Activated CD8-positive, alpha-beta memory T cell treated with anti-CD3 and anti-CD28 coated beads for 24 hours (primary cell): ENCODE measurements at regions not wholly inside any gene's neighbourhood (a gene's known extent, or its start where the extent isn't known, plus 50 kb on each side); places are given as distances from the start of the nearest gene placed in this dataset.
"Not testable (repeated sequence)": the region's sequence is repeated elsewhere in the genome, so short reads cannot be mapped to it uniquely, and the experiment has no call there.

Source experiments
- DNase-seq: peaks from one replicate; pipeline ENCODE4 v3.0.0-alpha.2; 2020

- DNase-seq = no peak
These were observed 113.7 kb downstream of the IRX5 start for GRCh38 chr16:55044201-55044975.

GRCh38 chr16:55045329-55045728 is 114.7 kb downstream of the IRX5 start:
- no peak for DNase-seq

GRCh38 chr16:55045756-55046460 is 115.2 kb downstream of the IRX5 start:
- DNase-seq = no peak

GRCh38 chr16:55046513-55046912 is 115.8 kb downstream of the IRX5 start:
- no peak for DNase-seq

- DNase-seq = no peak
These were observed 116.3 kb downstream of the IRX5 start for GRCh38 chr16:55046916-55047315.

GRCh38 chr16:55047331-55047730 is 116.7 kb downstream of the IRX5 start:
- no peak for DNase-seq

- DNase-seq = no peak
These were observed 117.3 kb downstream of the IRX5 start for GRCh38 chr16:55047903-55048497.

GRCh38 chr16:55048745-55049144 is 118.1 kb downstream of the IRX5 start:
- DNase-seq = no peak

GRCh38 chr16:55051571-55052347 is 121.1 kb downstream of the IRX5 start:
- no peak for DNase-seq

- DNase-seq = no peak
These were observed 121.7 kb downstream of the IRX5 start for GRCh38 chr16:55052348-55052734.

GRCh38 chr16:55052741-55053415 is 122.2 kb downstream of the IRX5 start:
- no peak for DNase-seq

GRCh38 chr16:55055262-55055661 is 124.6 kb downstream of the IRX5 start:
- DNase-seq = no peak

- no peak for DNase-seq
These were observed 126.1 kb downstream of the IRX5 start for GRCh38 chr16:55056585-55057401.

GRCh38 chr16:55057866-55058265 is 127.2 kb downstream of the IRX5 start:
- no peak for DNase-seq

- no peak for DNase-seq
These were observed 127.9 kb downstream of the IRX5 start for GRCh38 chr16:55058576-55058975.

GRCh38 chr16:55059146-55059545 is 128.5 kb downstream of the IRX5 start:
- DNase-seq = no peak

GRCh38 chr16:55061126-55061525 is 130.5 kb downstream of the IRX5 start:
- DNase-seq = no peak

- no peak for DNase-seq
These were observed 131.8 kb downstream of the IRX5 start for GRCh38 chr16:55062442-55062841.

- DNase-seq = no peak
These were observed 142.3 kb downstream of the IRX5 start for GRCh38 chr16:55072976-55073375.

- DNase-seq = no peak
These were observed 143.2 kb downstream of the IRX5 start for GRCh38 chr16:55073830-55074229.

GRCh38 chr16:55075208-55075607 is 144.5 kb downstream of the IRX5 start:
- not testable (repeated sequence) for DNase-seq

GRCh38 chr16:55076053-55076452 is 145.4 kb downstream of the IRX5 start:
- DNase-seq = no peak
